ENCODE measurements at regions not wholly inside any gene's neighbourhood (a gene's known extent, or its start where the extent isn't known, plus 50 kb on each side); places are given as distances from the start of the nearest gene placed in this dataset.

DNA sequence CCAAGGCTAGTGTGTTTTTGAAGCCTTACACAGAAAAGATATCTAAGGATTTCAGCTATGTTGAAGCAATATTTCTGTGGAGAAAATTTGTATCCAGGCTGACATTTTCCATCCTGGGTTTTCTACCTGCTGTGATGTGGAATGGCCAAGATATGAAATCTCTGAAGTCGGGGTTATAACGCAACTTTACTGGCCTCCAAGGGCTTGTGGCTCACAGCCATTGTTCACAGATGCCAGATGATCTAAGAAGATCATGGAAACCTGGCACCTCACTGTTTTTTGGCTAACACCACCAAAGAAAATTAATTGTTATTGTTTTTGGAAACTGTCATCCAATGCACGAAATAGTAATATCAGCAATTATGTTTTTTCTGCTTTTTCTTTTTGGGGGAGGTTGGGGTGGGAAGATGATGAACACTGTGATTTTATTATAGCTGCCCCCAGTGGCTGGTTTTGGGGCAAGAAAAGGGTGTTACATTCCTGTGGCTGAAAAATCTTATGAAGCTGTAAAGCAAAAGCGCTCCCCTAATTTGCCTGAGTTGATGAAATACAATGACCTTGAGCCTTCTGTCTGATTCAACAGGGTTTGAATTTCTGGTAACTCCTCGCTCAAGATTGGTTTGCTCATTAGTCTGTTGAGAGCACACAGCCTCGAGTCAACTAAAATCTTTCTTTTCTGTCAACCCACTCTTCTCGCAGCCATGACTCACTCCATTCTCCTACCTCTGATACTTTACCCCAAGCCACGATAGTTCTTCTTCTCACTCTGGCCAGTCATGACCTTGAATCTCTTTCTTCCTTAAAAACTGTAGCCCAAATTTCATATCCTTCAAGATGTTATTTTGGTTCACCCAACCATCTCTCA lies 236.7 kb downstream of the PAX1 start:
- WGBS, 2 donors: 62 to 65% methylated on average over 8 of the region's 8 CpGs
- peak in 1 of 2 donors; percentile 31 for DNase-seq (ENCODE audit: low spot score in 2 of 2)
- Histone ChIP-seq H3K9me3 (no peaks in the 10 kb centered on the region), H3K27me3 (no peaks in the 10 kb centered on the region), H3K4me3 (no peak overlapping the region), H3K4me1 (peaks cover 0 to 7% (median 0%) of the 10 kb centered on the region in 4 donors), H3K27ac (no peak overlapping the region), H3K36me3 (no peaks in the 10 kb centered on the region)
- TF ChIP-seq, protein P1, sequence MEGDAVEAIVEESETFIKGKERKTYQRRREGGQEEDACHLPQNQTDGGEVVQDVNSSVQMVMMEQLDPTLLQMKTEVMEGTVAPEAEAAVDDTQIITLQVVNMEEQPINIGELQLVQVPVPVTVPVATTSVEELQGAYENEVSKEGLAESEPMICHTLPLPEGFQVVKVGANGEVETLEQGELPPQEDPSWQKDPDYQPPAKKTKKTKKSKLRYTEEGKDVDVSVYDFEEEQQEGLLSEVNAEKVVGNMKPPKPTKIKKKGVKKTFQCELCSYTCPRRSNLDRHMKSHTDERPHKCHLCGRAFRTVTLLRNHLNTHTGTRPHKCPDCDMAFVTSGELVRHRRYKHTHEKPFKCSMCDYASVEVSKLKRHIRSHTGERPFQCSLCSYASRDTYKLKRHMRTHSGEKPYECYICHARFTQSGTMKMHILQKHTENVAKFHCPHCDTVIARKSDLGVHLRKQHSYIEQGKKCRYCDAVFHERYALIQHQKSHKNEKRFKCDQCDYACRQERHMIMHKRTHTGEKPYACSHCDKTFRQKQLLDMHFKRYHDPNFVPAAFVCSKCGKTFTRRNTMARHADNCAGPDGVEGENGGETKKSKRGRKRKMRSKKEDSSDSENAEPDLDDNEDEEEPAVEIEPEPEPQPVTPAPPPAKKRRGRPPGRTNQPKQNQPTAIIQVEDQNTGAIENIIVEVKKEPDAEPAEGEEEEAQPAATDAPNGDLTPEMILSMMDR (IDR thresholded peaks at IDR 0.05): no peak
- TF ChIP-seq EP300 (IDR thresholded peaks at IDR 0.05) (no peak), POLR2A (IDR thresholded peaks at IDR 0.05) (no peak)

DNA sequence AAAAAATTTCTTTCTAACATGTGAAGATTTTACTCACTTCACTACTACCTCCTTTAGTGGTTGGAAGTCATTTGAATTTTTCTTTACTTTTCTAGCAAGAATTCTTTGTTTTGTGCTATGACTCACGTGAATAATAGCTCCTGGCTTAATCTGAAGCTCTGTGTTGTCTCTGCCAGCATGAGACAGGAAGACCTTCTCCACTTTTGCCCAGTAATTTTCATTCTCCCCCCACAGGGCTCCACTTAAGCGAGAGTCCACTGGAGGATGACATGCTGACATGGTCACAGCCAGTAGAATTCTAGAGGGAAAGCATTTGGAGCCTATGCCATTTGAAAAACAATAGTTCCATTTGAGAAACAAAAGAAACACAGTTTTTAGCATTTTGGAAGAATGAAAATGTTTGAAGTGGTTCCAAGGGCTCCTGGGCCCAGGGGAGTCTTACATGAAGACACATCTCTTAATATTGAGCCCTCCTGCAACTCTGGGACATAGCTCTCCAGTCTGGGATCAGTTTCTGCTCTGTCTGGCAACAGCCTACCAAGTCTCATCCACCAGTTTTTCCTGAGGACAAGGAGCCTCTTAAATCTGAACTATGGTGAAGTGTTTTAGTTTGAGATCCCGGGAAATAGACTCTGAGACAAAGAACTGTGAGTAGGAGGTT lies 231.4 kb downstream of the PAX1 start:
- H3K27me3 ChIP-seq: no peaks in the 10 kb centered on the region
- WGBS, 2 donors: 30 to 37% methylated on average over 3 of the region's 3 CpGs
- DNase-seq (ENCODE audit: low spot score in 2 of 2): no peak
- no peaks in the 10 kb centered on the region for H3K36me3 ChIP-seq
- H3K9me3 ChIP-seq: peaks cover 0 to 6% (median 2%) of the 10 kb centered on the region in 4 donors
- no peak overlapping the region for H3K27ac ChIP-seq
- no peak for TF ChIP-seq POLR2A (IDR thresholded peaks at IDR 0.05)
- no peak for TF ChIP-seq EP300 (IDR thresholded peaks at IDR 0.05)
- TF ChIP-seq, protein P1 (IDR thresholded peaks at IDR 0.05): no peak
- H3K4me1 ChIP-seq: no peaks in the 10 kb centered on the region
- no peak overlapping the region for H3K4me3 ChIP-seq

DNA sequence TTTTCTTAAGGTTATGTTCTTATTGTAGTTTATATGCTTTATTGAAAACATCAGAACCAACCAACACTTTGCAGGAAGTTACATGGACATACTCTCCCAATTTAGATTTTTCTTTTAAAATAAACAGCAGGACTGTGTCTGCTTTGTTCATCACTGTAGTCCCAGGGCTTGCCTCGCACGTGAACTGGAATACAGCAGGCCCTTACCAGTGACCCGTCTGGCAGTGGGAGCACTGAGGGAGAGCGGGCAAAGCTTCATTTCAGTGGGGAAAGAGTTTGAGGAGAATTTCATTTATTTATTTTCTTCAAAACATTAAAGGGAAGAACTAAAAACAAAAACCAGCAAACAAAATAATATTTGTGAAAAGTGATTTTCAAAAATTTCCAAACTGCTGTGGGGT lies 230.8 kb downstream of the PAX1 start:
- H3K4me1 ChIP-seq: no peaks in the 10 kb centered on the region
- DNase-seq (ENCODE audit: low spot score in 2 of 2): no peak
- TF ChIP-seq, protein P1 (IDR thresholded peaks at IDR 0.05): no peak
- TF ChIP-seq EP300 (IDR thresholded peaks at IDR 0.05) (no peak), POLR2A (IDR thresholded peaks at IDR 0.05) (no peak)
- WGBS, 2 donors: 44 to 48% methylated on average over 4 of the region's 4 CpGs
- H3K27me3 ChIP-seq: no peaks in the 10 kb centered on the region
- H3K27ac ChIP-seq: no peak overlapping the region
- H3K4me3 ChIP-seq: no peak overlapping the region
- peaks cover 0 to 6% (median 2%) of the 10 kb centered on the region in 4 donors for H3K9me3 ChIP-seq
- H3K36me3 ChIP-seq: no peaks in the 10 kb centered on the region

DNA sequence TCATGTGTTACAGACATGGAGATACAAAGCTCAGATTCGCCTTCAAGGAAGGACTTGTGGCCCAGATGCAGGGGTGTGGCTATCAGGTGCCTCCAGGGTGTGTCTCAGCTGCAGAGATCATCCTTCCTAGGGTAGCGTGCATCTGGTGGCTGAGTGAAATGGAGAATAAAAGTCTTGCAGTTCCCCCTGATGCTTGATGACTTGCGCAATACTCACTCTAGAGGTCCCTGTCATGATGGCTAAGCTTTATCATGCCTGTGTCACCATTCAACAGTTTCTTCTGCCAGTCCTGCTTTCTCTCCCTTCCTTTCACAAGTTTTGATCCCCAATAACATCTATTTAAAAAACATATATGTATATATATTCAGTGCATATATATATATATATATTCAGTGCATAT lies 228.1 kb downstream of the PAX1 start:
- TF ChIP-seq, protein P1 (IDR thresholded peaks at IDR 0.05): no peak
- TF ChIP-seq POLR2A (IDR thresholded peaks at IDR 0.05) (no peak), EP300 (IDR thresholded peaks at IDR 0.05) (no peak)
- Histone ChIP-seq H3K27me3 (no peaks in the 10 kb centered on the region), H3K9me3 (peaks cover 0 to 6% (median 2%) of the 10 kb centered on the region in 4 donors), H3K4me1 (no peaks in the 10 kb centered on the region), H3K27ac (no peak overlapping the region), H3K4me3 (no peak overlapping the region), H3K36me3 (no peaks in the 10 kb centered on the region)
- 83 to 91% methylated on average over 3 of the region's 3 CpGs for WGBS, 2 donors
- no peak for DNase-seq (ENCODE audit: low spot score in 2 of 2)

DNA sequence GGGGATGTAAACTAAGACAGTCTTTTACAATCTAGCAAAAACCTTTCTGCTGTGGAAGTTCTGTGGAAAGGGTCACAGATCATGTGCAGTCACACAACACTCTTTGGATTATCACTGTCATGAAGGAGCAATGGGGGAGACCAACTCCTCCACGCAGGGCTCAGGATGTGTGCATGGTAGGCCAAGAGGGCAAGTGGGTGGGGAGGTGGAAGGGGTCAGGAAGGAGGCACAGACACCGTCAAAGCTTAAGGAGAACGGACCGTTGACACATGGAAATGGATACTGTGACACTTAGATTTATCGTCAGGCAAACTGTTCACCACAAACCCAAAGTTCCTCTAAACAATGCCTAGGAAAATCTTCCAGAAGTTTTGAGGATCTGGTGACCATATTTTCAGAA lies 215.8 kb downstream of the PAX1 start:
- no peak for TF ChIP-seq EP300 (IDR thresholded peaks at IDR 0.05)
- TF ChIP-seq POLR2A (IDR thresholded peaks at IDR 0.05): no peak
- TF ChIP-seq, protein P1 (IDR thresholded peaks at IDR 0.05): no peak
- Histone ChIP-seq H3K9me3 (peaks cover 0 to 7% (median 0%) of the 10 kb centered on the region in 4 donors), H3K4me3 (no peak overlapping the region), H3K27ac (no peak overlapping the region), H3K4me1 (no peaks in the 10 kb centered on the region), H3K27me3 (no peaks in the 10 kb centered on the region), H3K36me3 (no peaks in the 10 kb centered on the region)
- no peak for DNase-seq (ENCODE audit: low spot score in 2 of 2)
- WGBS, 2 donors: 63 to 75% methylated on average over 5 of the region's 5 CpGs
